GM18870 (cell line): ENCODE measurements at regions not wholly inside any gene's neighbourhood (a gene's known extent, or its start where the extent isn't known, plus 50 kb on each side); places are given as distances from the start of the nearest gene placed in this dataset.

Source experiments
- ATAC-seq: cut with Tn5 transposase; IDR thresholded peaks from one replicate; pipeline ENCODE4 v1.9.1; 2021; ENCODE audit warnings: moderate library complexity; ENCODE audit not compliant: unreplicated experiment

DNA sequence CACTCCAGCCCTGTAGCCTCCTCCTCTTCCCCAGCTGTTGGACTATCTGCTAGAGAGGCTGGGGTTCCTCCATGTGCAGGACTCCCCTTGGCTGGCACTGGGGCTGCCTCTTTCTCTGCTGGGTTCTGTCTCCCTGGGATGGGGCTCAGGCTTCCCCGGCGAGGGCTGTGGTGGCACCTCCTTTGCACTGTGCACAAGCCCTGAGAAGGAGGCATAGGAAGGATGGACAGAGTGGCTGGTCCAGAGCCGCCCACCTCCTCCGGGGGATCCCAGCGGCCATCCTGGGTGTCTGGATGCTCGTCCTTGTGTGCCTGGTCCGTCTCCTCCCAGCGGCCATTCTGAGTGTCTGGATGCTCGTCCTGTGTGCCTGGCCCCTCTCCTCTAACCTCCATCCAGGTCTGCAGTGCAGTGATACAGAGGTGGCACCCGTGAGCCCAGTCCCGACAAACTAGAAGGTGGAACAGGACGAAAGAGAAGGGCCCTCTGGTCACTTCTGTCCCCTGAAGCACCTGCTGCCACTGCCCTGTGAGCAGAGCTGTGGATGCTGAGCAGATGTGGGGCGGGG lies 633.7 kb downstream of the BRD1 start:
- ATAC-seq: no peak

DNA sequence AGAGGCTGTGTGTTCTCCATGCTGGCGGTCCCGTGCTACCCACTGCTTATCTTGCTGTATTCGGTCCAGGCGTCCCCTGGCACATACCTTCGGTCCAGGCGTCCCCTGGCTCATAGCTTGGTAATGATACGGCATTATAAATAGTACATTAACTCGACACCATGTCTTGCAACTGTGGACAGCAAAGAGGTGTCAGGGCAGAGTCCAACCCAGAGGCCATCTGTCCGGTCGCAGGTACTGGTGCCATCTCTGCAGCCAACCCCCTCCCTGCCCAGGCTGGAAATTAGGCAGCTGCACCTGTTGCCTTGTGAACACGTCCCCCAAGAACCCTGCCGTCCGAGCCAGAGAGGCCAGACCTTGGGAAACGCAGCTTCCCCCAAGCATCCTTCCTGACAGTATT lies 634.3 kb downstream of the BRD1 start:
- ATAC-seq: no peak

DNA sequence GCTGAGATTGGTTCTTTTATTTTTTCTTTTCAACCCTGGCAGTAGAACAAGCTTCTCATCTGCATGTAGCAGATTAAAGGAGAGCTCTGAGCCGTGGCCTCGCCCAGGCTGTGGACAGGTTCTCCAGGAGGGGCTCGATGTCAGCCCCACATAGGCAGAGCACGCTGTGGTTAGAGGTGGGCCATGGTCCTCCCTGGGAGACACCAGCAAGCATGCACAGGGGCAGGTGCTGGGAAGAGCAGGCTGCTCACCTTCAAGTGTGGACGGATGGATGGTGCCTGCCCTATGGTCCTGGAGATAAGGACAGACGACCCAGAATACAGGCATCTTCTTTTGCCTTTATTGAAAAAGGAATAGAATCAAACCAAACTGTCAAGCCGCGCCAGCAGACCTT lies 634.8 kb downstream of the BRD1 start:
- ATAC-seq: no peak

DNA sequence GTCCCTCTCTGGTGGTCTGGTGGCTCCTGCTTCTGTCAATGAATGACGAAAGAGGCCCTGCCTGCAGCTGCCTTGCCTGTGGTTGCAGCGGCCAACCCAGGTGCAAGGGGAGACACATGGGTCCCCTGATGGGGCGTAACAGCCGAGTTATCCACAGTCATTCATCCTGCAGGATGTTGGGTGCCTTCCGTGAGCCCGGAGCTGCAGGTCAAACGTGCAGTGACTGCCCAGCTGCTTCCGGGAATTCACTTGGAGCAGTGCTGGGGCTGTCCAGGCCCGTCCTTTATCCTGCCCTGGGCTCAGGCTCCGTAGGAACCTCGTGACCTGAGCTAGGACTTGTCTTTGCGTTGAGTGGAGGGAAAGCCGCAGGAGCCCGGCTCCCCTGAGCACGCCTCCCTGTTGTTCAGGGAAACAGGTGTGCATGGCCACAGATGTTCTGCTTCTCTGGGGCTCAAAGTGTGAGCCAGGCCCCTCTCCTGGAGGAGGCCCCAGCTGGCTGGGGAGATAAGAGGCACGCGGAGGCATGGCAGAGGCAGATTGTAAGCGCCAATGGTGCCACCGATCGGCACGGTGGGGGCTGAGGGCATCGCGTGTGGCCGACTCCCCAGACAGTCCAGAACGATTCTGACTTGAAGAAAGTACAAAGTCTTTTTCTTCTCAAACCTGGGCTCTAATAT lies 635.4 kb downstream of the BRD1 start:
- no peak for ATAC-seq

DNA sequence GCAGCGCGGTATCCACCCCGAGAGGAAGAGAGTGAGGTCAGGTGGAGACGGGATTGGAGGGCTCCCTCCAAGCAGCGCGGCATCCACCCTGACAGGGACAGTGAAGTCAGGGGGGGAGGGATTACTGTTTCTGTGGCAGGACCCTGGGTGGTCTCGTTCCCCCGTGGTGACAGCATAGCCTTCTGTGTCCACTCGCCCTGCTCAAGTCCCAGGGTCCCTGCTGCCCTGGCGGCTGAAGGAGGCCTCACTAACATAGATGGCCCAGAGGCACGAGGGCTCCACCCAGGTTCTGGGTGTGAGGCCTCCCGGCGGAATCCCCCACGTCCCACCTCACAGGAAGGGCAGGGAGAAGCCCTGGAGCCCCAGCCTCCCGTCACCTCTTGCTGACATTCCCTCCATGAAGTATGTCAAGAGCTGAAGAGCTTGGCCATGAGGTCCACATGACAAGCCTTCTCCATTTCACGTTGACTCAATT lies 636.1 kb downstream of the BRD1 start:
- ATAC-seq: no peak

DNA sequence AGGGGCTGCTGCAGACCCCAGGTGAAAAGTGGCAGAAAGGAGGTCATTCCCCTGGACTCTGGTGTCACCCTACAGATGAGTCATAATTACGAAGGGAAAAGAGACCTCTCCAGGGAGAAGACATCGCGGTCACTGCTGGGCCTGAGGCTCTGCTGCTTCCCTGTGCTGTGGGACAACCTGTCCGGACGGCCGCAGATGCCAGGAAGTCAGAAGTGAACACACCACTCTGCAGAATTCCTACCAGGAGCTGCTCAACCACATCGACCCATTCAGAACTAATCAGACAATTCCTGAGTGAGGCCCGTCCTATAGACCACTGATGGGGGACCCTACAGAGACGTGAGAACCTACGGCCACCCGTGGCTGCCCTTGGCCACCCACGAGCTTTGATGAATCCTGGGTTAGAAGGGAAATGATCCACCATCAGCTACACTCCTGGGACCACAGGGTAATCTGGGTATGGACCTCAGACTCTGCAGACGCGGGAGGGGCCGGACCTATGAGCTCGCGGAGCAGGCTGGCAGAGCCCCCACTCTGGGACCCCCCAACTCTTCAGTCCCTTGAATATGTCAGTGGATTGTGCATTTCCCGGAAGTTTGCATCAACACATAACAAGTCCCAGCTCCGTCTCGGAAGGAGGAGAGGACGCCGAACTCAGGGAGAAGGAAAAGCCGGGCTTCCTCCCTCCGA lies 636.7 kb downstream of the BRD1 start:
- ATAC-seq: no peak

DNA sequence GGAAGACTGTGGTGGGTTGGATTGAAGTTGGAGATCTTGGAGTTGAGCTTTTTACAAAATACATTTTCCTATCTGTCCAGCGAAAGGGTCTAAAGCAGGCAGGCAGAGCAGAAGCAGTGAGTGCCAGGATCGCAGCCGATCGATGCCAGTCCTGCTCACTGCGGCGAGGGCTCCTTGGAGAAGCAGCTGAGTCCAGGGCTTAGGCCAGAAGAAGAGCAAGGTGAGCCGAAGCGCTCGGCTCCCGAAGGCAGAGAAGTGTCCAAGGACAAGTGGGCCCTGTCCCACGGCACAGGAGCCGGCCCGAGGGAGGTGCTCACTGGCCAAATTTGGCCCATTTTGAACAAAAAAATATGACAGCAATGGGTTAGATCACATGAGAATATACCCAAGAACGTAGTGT lies 637.8 kb downstream of the BRD1 start:
- no peak for ATAC-seq

DNA sequence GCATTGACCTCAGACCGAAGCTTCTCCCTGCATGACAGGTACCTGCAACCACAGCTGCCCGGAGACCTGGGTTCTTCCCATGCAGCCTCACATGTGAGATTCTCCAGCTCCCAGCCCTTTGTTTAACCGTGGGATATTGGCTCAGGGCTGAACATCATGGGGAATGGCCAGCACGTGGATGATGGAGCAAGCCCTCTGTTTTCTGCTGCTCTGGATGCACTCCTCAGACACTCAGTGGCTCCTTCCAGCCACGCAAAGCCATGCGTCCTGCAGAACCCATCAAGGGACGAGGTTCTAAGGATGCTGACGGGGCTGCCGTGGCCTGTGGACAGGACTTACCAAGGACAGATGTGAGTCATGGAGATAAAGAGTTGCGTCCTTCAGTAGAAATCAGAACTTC lies 639.1 kb downstream of the BRD1 start:
- no peak for ATAC-seq

DNA sequence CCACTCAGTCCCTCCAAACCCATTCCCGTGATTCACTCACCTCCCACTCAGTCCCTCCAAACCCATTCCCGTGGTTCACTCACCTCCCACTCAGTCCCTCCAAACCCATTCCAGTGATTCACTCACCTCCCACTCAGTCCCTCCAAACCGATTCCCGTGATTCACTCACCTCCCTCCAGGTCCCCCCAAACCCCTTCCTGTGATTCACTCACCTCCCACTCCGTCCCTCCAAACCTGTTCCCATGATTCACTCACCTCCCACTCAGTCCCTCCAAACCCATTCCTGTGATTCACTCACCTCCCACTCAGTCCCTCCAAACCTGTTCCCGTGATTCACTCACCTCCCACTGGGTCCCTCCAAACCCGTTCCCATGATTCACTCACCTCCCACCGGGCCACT lies 639.6 kb downstream of the BRD1 start:
- ATAC-seq: no peak

DNA sequence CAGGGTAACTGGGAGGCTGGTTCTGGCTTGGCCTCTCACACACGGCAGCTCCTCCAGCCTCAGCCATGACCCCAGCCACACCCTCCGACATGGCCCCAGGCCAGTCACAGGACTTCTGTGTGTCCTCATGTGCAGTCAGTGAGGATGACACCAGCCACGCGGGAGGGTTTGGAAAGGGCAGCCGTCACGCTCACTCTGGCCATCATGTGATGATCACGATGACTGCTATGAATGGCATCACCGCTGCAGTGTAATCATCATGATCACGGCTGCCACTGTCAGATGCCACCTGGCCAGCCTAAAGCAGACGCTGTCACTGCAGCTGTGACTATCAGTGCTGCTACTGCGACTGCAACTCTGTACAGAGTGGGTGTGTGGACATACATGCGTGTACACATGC lies 640.9 kb downstream of the BRD1 start:
- ATAC-seq: no peak

DNA sequence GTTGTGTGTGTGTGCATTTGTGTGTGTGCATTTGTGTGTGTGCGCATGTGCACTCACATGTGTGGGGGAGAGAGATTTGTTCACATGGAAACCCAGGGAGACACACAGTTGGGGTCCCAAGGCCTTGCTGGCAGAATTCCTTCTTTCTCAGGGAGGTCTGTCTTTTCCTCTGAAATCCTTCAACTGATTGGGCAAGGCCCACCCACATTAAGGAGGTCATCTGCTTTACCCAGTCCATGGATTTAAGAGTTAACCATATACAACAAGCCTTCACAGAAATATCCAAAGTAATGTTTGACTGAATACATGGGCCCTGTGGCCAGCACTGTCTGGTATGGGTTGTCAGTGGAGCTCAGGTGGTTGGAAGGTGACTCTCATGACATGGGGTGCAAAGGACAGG lies 641.4 kb downstream of the BRD1 start:
- ATAC-seq: no peak

DNA sequence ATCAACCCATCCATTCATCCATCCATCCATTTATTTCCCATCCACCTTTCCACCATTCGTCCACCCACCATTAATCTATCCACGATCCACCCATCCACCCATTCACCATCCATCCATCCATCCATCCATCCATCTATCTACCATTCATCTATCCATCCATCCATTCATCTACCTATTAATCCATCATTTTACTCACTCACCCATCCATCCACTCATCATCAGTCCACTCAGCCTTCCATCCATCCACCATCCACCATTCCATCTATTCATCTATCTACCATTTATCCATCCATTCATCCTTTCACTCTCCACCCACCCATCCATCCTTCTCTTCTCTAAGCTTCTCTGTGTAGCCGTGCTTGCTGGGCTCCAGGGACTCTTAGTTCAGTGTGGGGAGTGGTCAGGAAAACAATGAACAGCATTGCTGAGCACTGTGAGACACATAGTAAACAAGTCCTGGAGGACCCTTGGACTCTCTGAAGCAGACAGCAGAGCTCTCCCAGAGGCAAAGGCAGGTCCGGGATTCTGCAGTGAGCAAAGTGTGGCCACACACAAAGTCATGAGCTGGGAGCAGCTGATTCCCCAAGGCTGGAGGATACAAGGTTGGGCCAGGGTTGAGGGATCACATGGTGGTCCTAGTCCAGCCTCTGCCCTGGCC lies 642.2 kb downstream of the BRD1 start:
- ATAC-seq: no peak

DNA sequence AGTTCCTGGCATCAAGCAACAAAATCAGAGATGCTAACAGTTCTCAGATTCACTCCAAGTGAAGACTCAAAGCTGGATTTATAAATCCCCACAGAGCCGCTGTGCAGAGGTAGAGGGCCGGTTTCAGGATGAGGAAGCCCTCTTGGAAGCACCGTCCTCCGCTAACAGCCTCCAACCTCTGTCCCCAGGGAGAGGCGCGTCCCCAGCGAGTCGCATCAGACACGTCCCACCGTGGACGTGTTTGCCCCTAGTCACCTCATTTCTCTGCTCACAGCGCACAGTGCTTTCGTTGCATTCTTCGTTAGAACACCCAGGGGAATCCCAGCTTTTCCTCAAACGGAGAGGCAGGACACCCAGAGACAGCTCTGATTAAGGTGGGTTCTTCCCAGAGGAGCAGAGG lies 642.9 kb downstream of the BRD1 start:
- ATAC-seq: no peak

DNA sequence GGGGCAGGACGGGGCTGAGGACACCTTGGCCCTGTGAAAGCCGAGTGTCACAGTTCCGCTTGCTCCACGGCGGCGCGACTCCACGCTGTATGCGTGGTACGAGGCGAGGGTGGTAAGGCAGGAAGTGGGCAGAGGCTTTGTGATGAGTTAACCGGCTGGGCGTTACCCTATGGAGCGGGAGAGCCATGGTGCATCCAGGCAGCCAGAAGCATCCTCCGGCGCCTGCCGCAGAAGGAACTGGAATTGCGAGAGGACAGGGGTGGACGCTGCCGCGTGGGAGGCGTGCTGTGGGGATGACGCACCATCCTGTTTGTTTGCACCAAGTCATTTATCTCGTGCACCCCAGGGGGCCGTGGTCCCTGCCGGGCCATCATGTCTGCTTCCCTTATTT lies 643.9 kb downstream of the BRD1 start:
- no peak for ATAC-seq

DNA sequence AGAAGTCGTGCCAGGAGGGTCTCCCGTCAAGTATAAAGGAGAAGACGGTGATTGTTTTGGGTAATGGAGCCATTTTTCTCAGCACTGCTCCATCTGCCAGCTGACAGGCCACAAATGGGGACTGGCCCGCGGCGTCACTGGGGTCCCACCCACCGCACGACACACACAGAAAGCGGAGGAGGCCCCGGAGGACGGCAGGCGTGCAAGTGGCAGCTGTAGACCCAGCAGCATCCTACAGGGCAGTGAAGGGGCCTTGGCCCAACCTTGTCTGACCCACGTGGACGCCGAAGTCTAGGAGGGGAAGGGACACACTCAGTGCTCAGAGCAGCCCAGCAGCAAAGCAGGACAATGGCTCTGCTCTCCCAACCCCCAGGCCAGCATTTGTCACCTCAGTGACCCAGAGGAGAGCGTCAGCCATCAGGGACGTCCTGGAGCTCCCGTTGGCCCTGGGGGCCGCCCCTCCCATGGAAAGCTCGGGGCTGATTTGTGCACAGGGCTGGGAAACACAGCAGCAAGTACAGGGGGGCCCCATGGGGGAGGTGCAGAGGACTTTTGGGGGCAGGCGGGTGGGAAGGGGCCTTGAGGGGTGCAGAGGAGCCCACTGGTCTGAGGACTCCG lies 644.4 kb downstream of the BRD1 start:
- ATAC-seq: no peak

DNA sequence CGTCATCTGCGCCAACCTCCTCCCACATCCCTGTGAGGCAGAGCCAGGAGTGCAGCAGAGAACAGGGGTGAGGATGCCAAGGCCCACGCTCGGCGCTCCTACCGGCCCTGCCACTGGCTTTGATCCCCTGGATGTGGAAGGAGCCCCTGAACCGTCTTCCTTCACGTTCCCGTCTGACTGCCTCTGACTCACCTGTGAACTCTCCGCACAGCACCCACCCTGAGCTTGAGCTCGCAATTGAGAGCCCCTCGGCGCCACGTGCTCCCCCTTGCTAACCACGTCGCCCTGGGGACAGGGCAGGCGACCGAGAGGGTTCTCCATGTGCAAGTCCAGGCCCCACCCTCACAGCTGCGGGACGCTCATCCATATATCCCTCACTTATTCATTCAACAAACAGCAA lies 645.3 kb downstream of the BRD1 start:
- ATAC-seq: no peak

DNA sequence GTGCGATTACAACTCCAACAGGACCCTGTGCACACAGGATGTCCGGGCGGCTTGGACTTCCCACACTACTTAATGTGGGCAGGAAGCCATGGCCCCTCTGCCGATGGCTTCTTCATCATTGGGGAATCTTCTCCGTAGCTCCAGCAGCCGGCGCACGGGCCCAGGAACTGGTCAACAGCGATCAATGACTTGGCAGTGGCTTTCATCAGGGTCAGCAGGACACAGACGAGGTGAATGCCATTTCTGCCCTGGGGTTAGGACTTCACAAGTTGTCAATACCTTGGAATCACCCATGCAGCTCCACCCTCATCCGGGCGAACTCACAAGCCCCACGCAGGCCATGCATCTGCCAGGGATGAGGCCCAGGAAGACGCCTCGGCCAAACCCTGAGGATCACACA lies 645.7 kb downstream of the BRD1 start:
- no peak for ATAC-seq

DNA sequence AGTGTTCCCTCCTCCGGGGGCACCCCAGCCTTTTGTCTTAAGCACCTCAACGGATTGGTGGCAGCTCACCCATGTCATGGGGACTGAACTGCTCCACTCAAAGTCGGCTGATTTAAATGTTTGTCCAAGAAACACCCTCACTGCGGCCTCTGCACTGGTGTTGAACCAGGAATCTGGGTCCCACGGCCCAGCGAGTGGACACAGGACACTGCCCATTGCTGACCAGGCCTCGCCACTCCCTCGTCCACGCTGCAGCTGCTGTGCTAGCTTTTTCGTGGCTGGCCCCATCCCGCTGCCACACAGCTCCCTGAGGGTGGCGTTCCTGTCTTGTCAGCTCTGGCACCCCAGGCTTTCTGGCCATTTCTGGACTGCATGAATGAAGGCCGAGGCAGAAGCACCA lies 646.2 kb downstream of the BRD1 start:
- no peak for ATAC-seq

DNA sequence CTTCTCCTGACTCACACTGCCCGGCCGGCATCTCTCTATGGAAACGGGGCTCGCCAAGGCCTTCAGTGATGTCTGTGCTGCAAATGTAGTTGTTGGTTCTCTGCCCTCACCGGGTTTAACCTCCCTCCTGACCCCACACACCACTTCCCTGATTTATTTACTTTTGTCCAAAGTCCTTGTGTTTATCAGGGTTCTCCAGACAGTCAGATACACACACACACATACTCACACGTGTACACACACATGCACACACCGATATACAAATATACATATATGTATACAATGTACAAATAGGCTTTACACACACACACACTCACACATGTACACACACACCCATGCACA lies 647.0 kb downstream of the BRD1 start:
- no peak for ATAC-seq

DNA sequence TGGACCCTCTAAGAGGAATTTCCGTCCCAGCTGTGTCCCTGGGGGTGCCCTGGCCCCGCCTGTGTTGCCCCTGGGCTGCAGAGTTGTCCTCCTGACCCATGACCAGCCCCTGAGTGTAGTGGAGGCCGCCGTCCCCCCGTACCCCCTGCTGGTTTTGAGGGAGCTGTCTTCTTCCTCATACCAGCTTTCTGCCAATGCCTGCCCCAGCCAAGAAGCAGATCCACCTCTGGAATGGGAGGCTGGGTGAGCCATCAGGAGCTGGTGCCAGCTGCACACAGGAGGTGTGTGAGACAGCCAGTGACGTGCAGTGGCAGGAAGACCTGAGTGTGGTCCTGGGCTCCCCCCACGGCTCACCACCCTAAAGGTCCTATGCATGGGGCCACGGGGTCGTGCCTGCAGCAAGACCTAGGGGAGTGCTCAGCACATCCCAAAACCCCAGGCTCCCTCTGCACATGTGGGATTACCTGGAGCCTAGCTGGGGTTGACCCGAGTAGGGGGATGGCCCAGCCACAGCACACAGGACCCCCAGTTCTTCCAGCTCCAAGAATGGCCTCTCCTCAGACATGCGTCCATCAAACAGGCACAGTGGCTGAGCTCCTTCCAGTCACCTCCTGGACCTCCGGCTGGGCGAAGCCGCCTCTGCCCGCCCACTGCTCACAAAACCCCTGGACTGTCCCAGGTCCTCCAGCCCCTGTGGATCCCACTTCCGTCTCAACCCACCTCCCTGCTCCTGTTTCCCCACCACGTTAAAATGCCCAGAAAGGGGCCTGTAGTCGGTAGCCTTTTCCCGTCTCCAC lies 647.6 kb downstream of the BRD1 start:
- ATAC-seq: no peak

DNA sequence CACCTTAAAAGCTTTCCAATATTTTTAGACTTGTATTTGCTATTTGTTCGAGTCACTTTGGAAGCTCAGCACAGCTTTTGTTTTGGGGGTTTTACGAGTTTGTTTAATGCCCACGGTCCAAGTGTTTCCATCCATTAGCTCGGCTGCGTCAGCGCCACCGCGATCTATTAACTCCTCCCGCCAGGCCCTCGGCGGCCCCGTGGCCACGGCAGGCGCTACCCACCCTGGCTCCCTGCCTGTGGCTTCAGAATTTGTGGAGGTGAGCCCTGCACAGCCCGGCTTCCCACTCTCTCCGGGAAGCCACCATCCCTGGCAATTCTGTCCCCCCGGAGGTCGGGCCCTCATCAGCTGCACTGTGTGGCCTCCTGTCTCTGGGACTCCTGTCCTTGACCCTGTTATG lies 648.5 kb downstream of the BRD1 start:
- no peak for ATAC-seq
